Heart left ventricle (tissue), 13 donors: ENCODE measurements at regions not wholly inside any gene's neighbourhood (a gene's known extent, or its start where the extent isn't known, plus 50 kb on each side); places are given as distances from the start of the nearest gene placed in this dataset.

Experiments used
- POLR2A ChIP-seq, 2 donors: fragments of 450-650 bp; IDR thresholded peaks; one replicate each; pipeline ENCODE4 v1.6.1; 2017; ENCODE audit warnings: antibody characterized with exemption in 2 of 2, mild to moderate bottlenecking in 2 of 2, moderate library complexity in 2 of 2
- TF ChIP-seq, protein P1 (sequence below), 12 donors: fragments of 200-600 bp; sonication (generic) in 4 of 12; IDR thresholded peaks; one replicate each; pipeline versions ENCODE4 v1.5.0 to v1.8.0; 2018 to 2022; ENCODE audit warnings: antibody characterized with exemption in 12 of 12, mild to moderate bottlenecking in 5 of 12
- donor health status: ischemic (EF 13 %, LVEDD 7.1; RV severe dilation, severe dysfunction).
- donor health status: DM: no; HTN: yes; CAD: no.
- donor health status: DM: no; HTN: no; CAD: no.
- donor health status: ischemic (EF 25% LVEDD 6.9; RV normal size, moderate dysfunction).
- donor health status: ischemic (EF 25% LVEDD 5.7; RV mildly dilated, moderate dysfunction).
- donor health status: ischemic (EF 35%, LVEDD 5.7; RV mildly dilated, moderate dysfunction).
- donor health status: nonischemic (EF 11% LVEDD 7.7; RV severe dilation, severe dysfunction).
- donor health status: DM: yes; HTN: yes; CAD: no.
- donor health status: PGD.
- donor health status: ischemic (EF 29% LVEDD 5.4; RV normal size, mild dysfunction).
- donor health status: nonischemic (EF 23%, LVEDD 6.1; RV moderate dilation, normal function).

DNA sequence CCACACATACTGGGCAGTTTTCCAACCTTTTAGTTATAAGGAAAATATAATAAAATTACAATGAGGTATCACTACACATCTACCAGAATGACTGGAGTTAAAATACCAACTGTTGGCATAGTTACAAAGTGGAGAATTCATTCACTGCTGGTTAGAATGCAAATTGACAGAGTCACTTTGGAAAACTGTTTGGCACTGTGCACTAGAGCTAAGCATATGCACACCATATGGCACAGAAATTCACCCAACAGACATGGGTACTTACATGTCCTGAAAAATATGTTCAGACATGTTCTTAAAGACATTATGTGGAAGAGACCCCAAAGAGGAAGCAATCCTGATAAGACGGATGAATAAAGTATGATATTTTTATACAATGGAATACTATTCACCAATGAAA is 686.1 kb upstream of the RAB6C start:
- TF ChIP-seq, protein P1, sequence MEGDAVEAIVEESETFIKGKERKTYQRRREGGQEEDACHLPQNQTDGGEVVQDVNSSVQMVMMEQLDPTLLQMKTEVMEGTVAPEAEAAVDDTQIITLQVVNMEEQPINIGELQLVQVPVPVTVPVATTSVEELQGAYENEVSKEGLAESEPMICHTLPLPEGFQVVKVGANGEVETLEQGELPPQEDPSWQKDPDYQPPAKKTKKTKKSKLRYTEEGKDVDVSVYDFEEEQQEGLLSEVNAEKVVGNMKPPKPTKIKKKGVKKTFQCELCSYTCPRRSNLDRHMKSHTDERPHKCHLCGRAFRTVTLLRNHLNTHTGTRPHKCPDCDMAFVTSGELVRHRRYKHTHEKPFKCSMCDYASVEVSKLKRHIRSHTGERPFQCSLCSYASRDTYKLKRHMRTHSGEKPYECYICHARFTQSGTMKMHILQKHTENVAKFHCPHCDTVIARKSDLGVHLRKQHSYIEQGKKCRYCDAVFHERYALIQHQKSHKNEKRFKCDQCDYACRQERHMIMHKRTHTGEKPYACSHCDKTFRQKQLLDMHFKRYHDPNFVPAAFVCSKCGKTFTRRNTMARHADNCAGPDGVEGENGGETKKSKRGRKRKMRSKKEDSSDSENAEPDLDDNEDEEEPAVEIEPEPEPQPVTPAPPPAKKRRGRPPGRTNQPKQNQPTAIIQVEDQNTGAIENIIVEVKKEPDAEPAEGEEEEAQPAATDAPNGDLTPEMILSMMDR (IDR thresholded peaks at IDR 0.05) = no peak
- TF ChIP-seq POLR2A (IDR thresholded peaks at IDR 0.05) = no peak
